T-helper 9 cell (primary cell): ENCODE measurements at regions not wholly inside any gene's neighbourhood (a gene's known extent, or its start where the extent isn't known, plus 50 kb on each side); places are given as distances from the start of the nearest gene placed in this dataset.
"Not testable (repeated sequence)": the region's sequence is repeated elsewhere in the genome, so short reads cannot be mapped to it uniquely, and the experiment has no call there.

Experiments
- DNase-seq: peaks from one replicate; pipeline ENCODE4 v3.0.0-alpha.2; 2020

DNA sequence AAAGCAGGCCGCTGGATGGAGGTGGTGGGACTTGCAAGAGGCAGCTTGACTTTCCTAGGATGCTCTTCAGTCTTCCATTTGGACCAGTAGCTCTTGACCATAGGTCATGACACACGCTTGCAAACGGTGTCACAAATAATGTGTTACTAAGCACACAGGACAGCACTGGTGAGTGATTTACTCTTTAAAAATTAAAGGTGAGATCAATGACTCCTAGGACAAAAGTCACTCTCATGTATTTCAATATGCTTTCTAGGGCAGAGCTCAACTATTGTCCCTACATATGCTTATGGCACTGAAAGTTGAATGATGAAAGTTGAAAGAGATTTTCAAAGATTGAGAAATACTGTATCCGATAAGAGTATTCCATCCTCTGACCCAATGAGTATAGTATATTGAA lies 496.7 kb downstream of the EBF1 start:
- DNase-seq, result no peak

DNA sequence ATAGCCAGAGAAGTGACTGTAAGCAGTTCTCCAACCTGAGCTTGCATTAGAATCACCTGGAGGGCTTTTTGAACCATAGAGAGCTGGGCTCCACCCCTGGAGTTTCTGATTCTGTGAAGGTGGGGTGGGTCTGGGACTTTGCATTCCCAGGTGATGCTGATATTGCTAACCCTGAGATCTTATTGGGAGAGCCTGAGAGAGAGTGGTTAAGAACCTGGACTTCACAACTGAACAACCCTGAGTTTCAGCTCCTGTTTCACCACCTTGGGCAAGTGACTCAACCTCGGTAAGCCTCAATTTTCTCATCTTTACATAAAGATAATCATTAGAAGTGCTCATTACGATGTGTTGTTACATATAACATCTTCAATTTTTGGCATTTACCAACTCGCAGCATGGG lies 498.6 kb downstream of the EBF1 start:
- DNase-seq, result no peak

DNA sequence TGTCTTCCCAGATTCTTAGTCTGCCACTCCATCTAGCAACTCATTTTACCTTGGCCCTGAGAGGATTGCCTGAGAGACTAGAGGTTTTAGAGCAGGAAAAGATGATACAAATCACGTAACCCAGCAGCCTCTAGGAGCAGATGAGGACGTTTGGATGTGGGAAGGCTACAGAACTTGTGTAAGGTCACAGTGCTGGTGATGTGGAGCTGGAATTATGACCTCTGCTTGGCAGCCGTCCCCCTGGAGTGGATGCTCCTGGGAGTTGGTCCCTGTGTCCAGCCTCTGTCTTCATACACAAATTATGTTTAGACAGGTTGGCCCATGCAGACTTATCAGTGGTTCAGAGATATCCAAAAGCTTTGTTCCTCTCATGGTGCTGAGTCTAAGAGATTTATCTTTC lies 499.0 kb downstream of the EBF1 start:
- DNase-seq, result no peak

DNA sequence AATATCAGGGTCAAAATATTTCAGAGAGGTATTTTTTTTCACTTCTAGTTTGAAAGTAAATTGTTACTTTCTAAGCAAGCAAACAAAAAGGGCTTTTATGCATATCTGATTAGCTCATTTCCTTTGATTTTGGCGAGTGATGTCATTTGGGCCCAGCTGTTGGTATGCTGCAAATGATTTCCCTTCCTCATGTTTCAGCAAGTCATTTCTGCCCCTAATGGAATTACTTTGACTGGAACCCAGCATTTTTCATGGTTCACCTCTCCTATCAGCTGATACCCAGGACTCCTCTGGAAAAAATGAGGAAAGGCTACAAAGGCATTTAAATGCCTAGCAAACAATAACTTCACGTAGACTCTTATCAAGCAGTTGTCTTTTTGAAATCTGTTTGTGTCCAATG lies 500.6 kb downstream of the EBF1 start:
- DNase-seq, result no peak

DNA sequence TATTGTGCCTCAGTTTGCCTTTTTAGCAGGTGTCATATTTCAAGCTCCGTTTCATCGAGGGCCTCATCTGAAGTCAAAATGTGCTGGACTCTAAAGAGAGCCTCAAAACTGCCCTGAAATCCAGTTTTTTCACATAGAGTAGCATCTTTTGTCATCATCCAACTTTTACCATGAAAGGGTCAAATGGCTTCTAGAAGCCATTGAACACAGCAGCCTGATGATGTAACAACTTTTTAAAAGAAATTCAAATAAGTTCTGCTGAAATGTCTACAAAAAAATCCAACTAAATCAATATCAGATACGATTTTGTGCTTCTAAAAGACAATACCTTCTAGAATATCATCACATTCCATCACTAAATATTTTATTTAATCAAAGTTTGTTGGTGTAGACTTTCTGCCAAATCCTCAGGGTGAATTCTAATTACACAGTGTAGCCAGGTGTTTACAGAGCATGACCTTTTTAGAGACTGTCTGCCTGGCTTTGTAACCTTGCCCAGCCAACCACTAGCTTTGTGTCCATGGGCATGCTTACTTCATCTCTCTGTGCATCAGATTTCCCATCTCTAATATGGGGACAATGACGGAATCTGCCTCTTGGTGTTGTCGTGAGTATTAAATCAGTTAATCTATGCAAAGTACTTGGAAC lies 505.0 kb downstream of the EBF1 start:
- DNase-seq, result no peak

DNA sequence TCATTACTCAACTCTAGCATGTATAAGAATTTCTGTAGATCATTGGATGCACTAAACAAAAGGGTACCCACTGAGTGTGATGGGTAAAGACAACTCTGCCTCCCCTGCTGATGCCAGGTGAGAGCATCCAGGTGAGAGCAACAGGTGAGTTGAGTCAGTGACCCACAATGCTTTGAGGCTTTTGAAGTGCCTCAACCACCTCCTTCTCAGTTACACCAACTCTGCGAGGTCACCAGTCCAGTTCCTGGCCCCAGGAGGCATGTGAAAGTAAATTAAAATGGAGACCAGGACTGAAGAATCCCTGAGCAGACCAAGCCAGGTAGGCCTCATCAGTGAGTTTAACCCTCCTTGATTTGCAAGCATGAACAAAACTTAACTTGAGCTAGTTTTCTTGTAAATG lies 505.8 kb downstream of the EBF1 start:
- DNase-seq, result no peak

DNA sequence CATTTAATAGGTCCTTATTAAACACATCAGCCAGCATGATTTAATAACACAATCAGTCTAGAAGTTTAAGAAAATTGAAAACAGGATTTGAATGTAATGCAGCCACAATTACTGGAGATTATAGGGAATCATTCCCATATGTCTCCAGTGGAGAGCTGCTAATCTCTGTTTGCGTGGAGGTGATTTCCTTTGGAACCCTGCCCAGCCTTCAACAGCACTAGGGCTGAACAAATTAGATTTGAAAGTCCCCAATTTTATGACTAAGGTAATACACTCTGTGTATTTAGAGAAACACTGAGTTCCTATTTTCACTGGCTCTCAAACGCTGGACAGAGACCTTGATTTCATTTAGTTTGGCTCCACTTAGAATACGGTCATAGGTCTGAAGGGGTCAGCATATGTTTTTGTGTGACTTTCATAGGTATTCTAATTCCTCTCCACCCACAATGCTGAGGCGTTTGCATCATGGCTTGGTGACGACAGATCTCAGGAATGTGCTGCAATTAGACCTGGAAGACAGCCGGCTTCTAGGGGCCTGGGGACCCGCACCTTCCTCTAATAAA lies 508.3 kb downstream of the EBF1 start:
- no peak for DNase-seq

DNA sequence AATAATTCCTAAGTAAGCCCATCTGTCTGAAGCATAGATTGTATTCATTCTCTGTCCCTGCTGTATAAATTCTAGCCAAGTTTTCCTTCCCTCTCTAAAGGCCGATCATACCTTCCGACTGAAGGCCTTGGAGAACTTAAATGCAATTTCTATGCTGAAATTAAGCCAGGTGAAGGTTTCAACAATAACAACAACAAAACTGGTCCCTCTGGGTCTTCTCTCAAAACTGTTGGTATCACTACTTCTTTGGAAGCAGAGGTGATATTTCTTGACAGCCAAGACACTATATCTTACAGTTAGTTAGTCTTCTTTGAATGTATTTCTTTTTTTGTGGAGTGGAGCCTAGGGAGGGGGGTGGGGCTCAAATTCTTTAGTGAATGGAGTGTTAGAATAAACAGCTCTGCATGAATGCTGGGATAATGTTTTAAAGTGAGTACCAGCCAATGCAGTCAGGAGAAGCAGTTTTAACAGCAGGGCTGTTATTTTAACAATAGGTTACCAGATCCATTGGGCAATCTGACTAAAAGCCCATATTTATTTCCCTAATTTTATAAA lies 508.9 kb downstream of the EBF1 start:
- DNase-seq, result no peak

DNA sequence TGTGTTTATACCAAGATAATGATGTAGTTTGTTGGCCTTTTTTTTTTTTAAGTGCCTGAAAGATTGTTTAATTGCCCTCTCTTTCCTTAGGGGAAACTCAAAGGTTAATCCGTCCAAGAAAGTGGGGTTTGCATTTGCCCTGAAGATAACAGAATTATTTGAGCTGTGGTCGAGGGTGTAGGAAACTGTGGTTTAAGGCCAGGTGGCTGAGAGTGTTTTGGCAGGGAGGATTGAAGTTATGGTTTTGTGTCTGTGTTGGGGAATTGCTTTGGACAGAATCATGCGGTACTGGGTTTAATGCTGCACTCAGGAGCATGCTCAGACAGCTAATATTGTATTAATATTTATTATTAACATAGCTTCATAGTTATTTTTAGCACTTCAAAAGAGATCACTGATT lies 509.8 kb downstream of the EBF1 start:
- no peak for DNase-seq

DNA sequence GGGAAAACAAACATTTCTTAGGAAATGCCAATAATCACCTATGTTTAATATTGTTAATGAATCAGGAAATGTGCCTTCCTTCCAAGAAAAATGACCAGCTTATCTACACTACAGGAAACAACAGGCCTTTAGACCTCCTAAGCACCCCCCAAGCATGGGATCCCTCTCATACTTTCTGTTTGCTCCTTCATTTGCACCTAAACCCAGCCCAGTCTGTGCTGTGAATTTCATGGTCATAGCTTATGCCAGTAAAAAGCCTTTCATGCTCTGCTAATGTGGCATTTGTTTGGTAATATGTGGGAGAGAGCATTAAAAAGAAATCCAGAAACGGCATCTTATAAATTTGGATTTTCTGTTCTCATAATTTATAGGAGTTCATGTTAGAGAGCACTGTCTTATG lies 511.1 kb downstream of the EBF1 start:
- no peak for DNase-seq

DNA sequence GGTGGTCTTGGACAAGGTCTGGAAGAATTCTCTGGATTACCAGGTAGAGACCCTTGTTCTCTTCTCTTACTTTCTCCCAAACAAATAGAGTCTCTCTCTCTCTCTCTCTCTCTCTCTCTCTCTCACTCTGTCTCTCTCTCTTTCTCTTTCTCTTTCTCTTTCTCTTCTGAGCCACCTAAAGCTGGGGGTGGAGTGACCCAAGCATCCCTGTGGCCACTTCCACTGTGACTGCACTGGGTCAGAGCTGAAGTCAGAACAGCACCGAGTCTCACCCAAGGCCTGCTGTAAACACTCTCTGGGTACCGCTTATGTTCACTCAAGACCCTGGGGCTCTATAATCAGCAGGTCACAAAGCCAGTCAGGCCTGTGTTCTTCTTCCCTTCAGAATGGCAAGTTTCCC lies 513.7 kb downstream of the EBF1 start:
- DNase-seq, result no peak

DNA sequence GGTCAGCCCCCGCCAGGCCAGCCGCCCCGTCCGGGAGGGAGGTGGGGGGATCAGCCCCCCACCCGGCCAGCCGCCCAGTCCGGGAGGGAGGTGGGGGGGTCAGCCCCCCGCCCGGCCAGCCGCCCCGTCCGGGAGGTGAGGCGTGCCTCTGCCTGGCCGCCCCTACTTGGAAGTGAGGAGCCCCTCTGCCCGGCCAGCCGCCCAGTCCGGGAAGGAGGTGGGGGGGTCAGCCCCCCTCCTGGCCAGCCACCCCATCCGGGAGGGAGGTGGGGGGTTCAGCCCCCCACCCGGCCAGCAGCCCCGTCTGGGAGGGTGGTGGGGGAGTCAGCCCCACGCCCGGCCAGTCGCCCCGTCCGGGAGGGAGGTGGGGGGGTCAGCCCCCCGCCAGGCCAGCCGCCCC lies 517.0 kb downstream of the EBF1 start:
- DNase-seq, result not testable (repeated sequence)

DNA sequence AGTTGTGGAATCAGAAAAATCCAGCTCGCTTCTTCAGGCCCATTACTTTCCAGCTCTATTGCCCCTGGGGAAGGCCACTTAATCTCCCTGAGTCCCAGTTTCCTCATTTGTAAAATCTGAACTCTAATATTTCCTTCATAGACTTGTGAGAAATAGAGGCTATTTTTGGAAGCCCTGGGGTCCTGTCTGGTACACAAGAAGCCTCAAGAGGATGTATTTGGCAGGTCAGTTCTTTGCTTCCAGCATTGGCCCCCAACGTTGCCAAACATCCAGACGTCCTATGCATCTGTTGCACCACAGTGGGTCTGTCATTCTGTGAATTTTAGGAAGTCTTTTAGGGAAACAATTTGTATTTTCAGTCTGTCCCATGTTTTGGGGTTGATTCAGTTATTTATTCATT lies 525.9 kb downstream of the EBF1 start:
- no peak for DNase-seq

DNA sequence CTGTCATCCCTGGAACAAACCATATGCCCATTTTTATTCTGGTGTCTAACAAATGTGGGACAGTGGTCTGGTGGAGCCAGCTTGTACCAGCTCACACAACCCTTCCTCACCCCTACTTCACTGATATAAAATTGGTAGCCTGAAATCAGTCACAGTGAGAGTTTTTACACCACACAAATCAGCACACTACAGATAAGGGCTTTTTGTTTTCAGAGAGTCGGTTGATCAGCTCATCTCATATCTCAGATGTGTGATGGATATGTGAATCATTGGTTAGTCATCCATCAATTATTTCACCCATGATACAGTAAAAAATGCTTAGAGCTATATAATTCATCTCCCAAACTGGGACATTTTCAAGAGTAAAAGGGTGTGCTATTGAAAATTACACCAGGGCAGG lies 529.2 kb downstream of the EBF1 start:
- DNase-seq, result no peak

DNA sequence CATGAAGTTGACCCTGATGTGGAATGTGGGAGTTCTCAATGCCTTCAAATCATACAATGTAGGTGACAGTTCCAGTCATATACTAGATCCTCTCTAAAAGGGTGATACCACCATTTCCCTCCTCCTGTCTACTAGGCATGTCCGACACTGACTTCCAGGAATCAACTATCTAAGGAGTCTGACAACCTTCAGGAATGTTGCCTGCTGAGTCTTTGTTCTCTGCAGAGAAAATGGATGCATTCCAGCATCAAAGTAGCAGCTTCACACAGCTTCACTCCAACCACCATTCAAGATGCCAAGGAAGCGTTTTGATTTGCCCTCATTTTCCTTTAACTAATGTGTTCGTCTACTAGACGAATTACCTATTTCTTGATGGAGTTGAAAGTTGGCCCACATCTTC lies 530.2 kb downstream of the EBF1 start:
- no peak for DNase-seq

DNA sequence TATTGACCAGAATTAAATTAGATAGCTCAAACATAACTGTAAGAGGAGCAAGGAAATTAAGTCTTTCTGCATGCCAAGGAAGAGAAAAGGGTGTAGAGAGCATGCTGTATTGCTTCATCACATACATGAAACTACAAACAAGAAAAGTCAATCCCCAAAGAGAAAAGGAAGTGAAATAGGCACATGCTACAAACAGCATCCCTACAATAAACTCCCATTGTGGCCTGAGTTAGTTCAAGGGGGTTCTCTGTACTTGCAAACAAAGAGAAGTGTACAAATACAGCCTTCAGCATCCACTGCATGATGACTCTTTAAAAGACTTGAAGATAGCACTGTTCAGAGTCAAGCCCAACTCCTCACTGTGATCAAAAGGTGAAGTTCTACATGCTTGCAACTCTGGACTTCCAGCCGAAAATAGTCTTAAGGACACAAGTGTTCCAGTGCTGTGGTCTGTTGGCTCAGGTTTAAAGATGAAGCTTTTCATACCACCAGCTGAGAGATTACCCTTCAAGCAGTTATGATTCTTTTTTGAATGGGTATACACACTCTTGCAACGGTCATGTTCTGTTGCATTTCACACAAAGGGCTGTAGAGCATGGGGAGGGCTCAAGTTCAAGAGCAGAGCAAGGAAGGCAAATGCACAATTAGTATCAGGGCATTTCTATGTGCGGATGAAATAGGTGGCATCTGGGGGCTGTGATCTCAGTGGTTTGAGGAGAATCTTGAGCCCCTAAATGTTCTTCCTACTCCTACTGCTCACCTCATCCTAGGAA lies 534.5 kb downstream of the EBF1 start:
- no peak for DNase-seq

DNA sequence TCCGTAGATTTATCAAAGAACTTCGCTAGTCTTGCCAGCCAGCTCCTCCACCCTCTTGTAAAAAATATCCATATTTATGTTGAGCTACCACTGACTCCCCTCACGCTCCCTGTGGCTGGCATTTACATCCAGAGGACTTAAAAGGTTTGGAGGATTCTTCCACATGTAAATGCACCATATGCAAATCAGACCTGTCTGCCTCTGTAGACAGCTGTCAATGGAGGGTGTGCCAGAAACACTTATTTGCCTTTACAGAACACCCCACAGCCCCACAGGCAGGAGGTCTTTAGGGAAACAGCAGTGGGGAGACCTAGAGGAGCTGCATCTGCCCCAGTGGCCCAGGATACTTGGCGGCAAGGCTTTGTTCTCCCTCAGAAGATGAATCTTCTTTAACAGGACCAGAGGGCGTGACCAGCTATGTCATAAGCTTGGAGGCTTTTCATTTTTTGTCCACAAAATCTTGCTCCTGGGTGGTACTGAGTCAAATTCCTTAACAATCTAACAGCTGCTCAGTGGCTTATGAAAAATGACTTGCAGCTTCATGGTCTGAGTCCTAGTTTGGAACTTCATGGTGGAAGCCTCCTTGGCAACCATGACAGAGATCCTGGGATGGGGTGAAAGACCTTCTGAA lies 535.8 kb downstream of the EBF1 start:
- DNase-seq, result no peak

DNA sequence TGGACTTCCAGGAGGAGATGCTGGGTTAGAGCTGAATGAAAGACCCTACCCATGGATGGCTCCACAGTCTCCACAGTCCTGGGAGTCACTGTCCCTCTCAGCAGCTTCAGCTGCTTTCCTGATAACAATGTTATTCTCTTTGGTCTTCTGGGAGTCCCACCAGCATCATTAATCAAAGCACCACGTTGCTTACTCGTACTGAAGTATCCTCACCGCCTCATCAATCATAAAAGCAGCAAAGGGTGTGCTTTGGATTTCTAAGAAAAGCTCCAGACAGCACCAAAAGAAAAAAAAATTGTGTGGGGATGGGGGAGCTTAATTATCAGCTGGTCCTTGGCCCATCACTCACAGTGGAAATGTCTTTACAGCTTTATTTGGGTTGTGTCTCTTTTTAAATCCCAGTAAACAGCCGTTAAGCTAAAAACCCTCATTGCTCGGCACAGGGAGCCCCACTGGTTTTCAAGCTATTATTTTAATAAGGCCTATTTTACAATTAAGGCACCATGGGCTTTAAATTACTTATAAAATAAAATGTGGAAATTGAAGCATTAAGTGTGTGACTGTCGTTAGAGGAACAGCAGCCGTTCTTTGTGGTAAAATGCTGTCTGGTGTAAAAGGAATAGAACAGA lies 538.0 kb downstream of the EBF1 start:
- no peak for DNase-seq

DNA sequence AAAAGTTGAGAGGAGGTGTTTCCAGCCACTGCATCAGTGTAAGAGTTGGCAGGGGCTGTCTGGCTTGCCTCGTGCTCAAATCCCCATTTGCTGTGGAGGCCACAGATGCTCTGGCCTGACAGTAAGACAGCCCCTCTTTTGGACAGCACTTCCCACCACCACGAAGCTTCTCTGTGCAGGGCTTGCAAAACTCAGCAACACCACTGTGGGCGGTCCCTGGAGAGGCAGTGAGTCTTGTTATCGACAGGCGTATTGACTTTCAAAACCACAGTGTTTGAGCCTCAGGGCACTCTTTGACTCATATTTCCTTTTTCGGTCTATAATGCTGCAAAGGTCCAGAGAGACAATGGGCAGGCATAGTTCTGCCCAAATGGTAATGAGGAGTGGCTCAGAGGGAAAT lies 539.5 kb downstream of the EBF1 start:
- DNase-seq, result no peak

DNA sequence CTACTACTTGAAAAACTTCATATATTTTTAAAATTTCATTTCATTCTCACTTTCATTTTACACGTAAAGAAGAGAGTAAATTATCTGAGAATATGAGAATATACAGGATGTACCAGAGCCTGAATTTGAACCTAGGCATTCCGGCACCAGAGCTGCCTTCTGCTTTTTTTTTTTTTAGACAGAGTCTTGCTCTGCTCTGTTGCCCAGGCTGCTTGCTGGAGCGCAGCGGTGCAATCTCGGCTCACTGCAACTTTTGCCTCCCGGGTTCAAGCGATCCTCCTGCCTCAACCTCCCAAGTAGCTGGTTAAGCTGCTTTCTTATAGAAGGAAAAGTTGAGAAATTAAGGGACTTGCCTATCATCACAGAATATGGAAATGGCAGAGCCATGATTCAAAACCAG lies 540.1 kb downstream of the EBF1 start:
- DNase-seq, result no peak

DNA sequence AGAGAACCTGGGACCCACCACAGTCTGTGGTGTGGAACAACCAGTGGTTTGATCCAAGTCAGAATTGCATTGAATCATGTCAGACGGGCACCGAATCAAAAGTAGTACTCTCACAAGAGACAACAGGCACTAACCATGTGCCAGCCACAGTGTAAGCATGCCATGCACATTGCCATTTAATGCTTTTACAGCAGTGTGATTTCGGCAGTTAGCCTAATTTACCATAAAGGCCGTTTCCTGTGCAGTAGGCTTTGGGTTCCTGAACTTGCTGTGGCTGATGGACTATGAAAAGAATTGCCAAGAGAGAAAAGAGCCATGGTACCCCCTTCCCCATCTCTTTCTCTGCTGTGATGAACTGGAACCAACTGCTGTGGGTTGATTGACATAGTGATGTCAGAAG lies 540.6 kb downstream of the EBF1 start:
- DNase-seq, result no peak

DNA sequence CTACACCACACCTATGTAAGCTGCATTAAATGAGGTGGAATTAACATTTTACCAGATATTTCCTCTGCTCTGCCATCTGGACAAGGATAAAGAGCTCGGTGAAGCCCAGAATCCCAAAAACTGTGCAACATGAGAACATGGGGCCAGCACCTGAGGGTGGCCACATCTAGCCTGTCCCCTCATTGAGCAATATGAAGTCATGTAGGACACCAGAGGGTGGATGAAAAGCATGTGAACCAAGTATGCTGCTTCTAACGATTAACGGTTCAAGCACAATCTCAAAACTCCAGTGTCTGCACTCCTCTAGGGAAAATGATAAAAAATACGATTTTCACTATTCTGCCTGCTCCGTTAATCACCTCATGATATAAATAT lies 545.8 kb downstream of the EBF1 start:
- DNase-seq, result no peak
